ENCODE measurements at regions not wholly inside any gene's neighbourhood (a gene's known extent, or its start where the extent isn't known, plus 50 kb on each side); places are given as distances from the start of the nearest gene placed in this dataset.

GRCh38 chr12:45504316-45505010, 225.0 kb upstream of the ARID2 start:
- TF ChIP-seq POLR2AphosphoS5 (IDR thresholded peaks at IDR 0.05) (no peak), CTCF (IDR thresholded peaks at IDR 0.05) (no peak), POLR2A (IDR thresholded peaks at IDR 0.05) (no peak), EP300 (IDR thresholded peaks at IDR 0.05) (no peak)
- Histone ChIP-seq H3K27ac (no peak overlapping the region), H3K4me3 (no peak overlapping the region), H3K4me1 (no peaks in the 10 kb centered on the region), H3K36me3 (no peaks in the 10 kb centered on the region), H3K9me3 (no peaks in the 10 kb centered on the region), H3K27me3 (no peaks in the 10 kb centered on the region)
- DNase-seq (ENCODE audit: low spot score in 2 of 2), result no peak
- WGBS, result 76% methylated on average over 6 of the region's 6 CpGs

GRCh38 chr12:45509187-45509586, 220.3 kb upstream of the ARID2 start:
- Histone ChIP-seq H3K4me1 (no peaks in the 10 kb centered on the region), H3K4me3 (no peak overlapping the region), H3K9me3 (no peaks in the 10 kb centered on the region), H3K27ac (no peak overlapping the region), H3K27me3 (no peaks in the 10 kb centered on the region), H3K36me3 (no peaks in the 10 kb centered on the region)
- TF ChIP-seq EP300 (IDR thresholded peaks at IDR 0.05) (no peak), POLR2AphosphoS5 (IDR thresholded peaks at IDR 0.05) (no peak), POLR2A (IDR thresholded peaks at IDR 0.05) (no peak), CTCF (IDR thresholded peaks at IDR 0.05) (no peak)
- DNase-seq (ENCODE audit: low spot score in 2 of 2), result no peak
- 71% methylated on average over 2 of the region's 2 CpGs for WGBS

- no peaks in the 10 kb centered on the region for H3K9me3 ChIP-seq
- H3K27ac ChIP-seq, result no peak overlapping the region
- no peaks in the 10 kb centered on the region for H3K27me3 ChIP-seq
- H3K36me3 ChIP-seq, result no peaks in the 10 kb centered on the region
- H3K4me3 ChIP-seq, result no peak overlapping the region
- no peak for DNase-seq (ENCODE audit: low spot score in 2 of 2)
- H3K4me1 ChIP-seq, result no peaks in the 10 kb centered on the region
- TF ChIP-seq EP300 (IDR thresholded peaks at IDR 0.05) (no peak), CTCF (IDR thresholded peaks at IDR 0.05) (no peak), POLR2AphosphoS5 (IDR thresholded peaks at IDR 0.05) (no peak), POLR2A (IDR thresholded peaks at IDR 0.05) (no peak)
- WGBS, result 79% methylated on average over 1 of the region's 1 CpG
These were observed 219.9 kb upstream of the ARID2 start for GRCh38 chr12:45509621-45510020.

- Histone ChIP-seq H3K36me3 (no peaks in the 10 kb centered on the region), H3K27me3 (no peaks in the 10 kb centered on the region), H3K27ac (no peak overlapping the region), H3K4me1 (no peaks in the 10 kb centered on the region), H3K4me3 (no peak overlapping the region), H3K9me3 (no peaks in the 10 kb centered on the region)
- no peak for DNase-seq (ENCODE audit: low spot score in 2 of 2)
- TF ChIP-seq POLR2A (IDR thresholded peaks at IDR 0.05), result no peak
- 92% methylated on average over 3 of the region's 3 CpGs for WGBS
These were observed 212.1 kb upstream of the ARID2 start for GRCh38 chr12:45517381-45517780.

- no peak for DNase-seq (ENCODE audit: low spot score in 2 of 2)
- Histone ChIP-seq H3K27me3 (no peaks in the 10 kb centered on the region), H3K36me3 (no peaks in the 10 kb centered on the region), H3K27ac (no peak overlapping the region), H3K4me3 (no peak overlapping the region), H3K9me3 (no peaks in the 10 kb centered on the region), H3K4me1 (no peaks in the 10 kb centered on the region)
- TF ChIP-seq CTCF (IDR thresholded peaks at IDR 0.05) (no peak), POLR2AphosphoS5 (IDR thresholded peaks at IDR 0.05) (no peak), EP300 (IDR thresholded peaks at IDR 0.05) (no peak), POLR2A (IDR thresholded peaks at IDR 0.05) (no peak)
- WGBS, result 40% methylated on average over 10 of the region's 10 CpGs
These were observed 210.9 kb upstream of the ARID2 start for GRCh38 chr12:45518291-45519235.

Data from suprapubic skin (tissue), 4 donors.